Calu3 (cell line): ENCODE measurements at regions not wholly inside any gene's neighbourhood (a gene's known extent, or its start where the extent isn't known, plus 50 kb on each side); places are given as distances from the start of the nearest gene placed in this dataset.

Experiments used
- BruUV-seq: library from RNA; stranded (reverse); fragments of 400-500 nt; replicated peaks from 2 replicates; lab custom pipeline; 2021; lab: Mats Ljungman, UMichigan
- CTCF ChIA-PET: fragments of 300-600 bp; sonication (Branson Sonifier 250); formaldehyde crosslinking; loops from one replicate; lab custom pipeline; 2022; ENCODE audit warnings: antibody characterized with exemption; lab: Charles Lee
- DNase-seq: peaks from one replicate; pipeline ENCODE4 v3.0.0; 2022
- H3K27ac Mint-ChIP-seq: one replicate; pipeline ENCODE4 v1.8.0; 2022; ENCODE audit warnings: mixed read lengths; ENCODE audit not compliant: unreplicated experiment
- H3K27me3 Mint-ChIP-seq: one replicate; pipeline ENCODE4 v1.8.0; 2022; ENCODE audit warnings: mixed read lengths; ENCODE audit not compliant: unreplicated experiment
- H3K36me3 Mint-ChIP-seq: one replicate; pipeline ENCODE4 v1.8.0; 2022; ENCODE audit warnings: mild to moderate bottlenecking, moderate library complexity, mixed read lengths; ENCODE audit not compliant: insufficient read depth, unreplicated experiment
- H3K4me1 Mint-ChIP-seq: one replicate; pipeline ENCODE4 v1.8.0; 2022; ENCODE audit warnings: mild to moderate bottlenecking, low read depth, mixed read lengths; ENCODE audit not compliant: unreplicated experiment
- H3K4me3 Mint-ChIP-seq: one replicate; pipeline ENCODE4 v1.8.0; 2022; ENCODE audit warnings: mild to moderate bottlenecking, low read depth, moderate library complexity, mixed read lengths; ENCODE audit not compliant: unreplicated experiment
- H3K9me3 Mint-ChIP-seq: one replicate; pipeline ENCODE4 v1.8.0; 2022; ENCODE audit warnings: low read depth, mixed read lengths; ENCODE audit not compliant: unreplicated experiment
- intact Hi-C: fragments of 100-400 bp; cut with micrococcal nuclease; formaldehyde crosslinking; loops from one replicate; pipeline ENCODE4 v1.10.0; 2022; ENCODE audit not compliant: unreplicated experiment
- TF ChIP-seq, protein P1 (sequence below): fragments of 200-600 bp; IDR thresholded peaks from one replicate; pipeline ENCODE4 v1.8.0; 2022; ENCODE audit warnings: antibody characterized with exemption; ENCODE audit not compliant: unreplicated experiment

DNA sequence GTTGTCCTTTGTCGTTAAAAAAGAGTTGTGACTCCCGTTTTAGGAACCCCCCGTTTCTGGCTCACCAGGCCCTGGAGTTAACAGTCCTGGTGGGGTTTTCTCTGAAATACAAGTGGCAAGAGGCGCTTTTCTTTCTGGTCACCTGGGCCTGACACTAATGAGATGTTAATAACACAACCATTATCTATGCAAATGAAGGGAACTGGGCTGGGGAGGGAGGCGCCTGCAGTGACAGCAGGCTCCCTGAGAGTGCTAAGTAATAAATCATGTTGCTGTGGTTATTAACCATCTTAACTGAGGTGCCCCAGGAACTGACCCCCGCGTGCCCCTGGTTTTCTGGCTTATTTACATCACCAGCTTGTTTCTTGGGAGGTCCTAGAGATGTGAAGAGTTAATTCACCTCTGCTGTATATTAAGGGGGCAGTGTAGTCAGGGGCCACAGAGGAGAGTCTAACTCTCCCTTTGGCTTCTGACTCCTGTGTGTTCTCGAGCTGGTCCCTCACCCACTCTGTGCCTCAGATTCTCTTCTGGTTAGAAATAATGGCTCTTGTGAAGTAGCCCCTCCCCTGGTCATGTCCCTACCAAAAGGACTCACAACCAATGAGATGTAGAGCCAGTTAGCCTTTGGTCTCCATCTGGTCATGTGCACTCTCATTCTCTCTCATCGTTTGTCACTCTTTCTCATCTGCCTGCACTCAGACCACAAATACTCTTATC is 276.6 kb upstream of the CADM1 start:
- intact Hi-C loops = no loop called here
- peaks cover 9% of the 10 kb centered on the region for H3K9me3 Mint-ChIP-seq
- no peak for DNase-seq
- no peaks in the 10 kb centered on the region for H3K27me3 Mint-ChIP-seq
- no peak overlapping the region for H3K4me3 Mint-ChIP-seq
- no TSS peak for BruUV-seq
- no peaks in the 10 kb centered on the region for H3K36me3 Mint-ChIP-seq
- no peak overlapping the region for H3K27ac Mint-ChIP-seq
- CTCF ChIA-PET = no interaction called here
- TF ChIP-seq, protein P1, sequence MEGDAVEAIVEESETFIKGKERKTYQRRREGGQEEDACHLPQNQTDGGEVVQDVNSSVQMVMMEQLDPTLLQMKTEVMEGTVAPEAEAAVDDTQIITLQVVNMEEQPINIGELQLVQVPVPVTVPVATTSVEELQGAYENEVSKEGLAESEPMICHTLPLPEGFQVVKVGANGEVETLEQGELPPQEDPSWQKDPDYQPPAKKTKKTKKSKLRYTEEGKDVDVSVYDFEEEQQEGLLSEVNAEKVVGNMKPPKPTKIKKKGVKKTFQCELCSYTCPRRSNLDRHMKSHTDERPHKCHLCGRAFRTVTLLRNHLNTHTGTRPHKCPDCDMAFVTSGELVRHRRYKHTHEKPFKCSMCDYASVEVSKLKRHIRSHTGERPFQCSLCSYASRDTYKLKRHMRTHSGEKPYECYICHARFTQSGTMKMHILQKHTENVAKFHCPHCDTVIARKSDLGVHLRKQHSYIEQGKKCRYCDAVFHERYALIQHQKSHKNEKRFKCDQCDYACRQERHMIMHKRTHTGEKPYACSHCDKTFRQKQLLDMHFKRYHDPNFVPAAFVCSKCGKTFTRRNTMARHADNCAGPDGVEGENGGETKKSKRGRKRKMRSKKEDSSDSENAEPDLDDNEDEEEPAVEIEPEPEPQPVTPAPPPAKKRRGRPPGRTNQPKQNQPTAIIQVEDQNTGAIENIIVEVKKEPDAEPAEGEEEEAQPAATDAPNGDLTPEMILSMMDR = no peak
- H3K4me1 Mint-ChIP-seq = no peaks in the 10 kb centered on the region

DNA sequence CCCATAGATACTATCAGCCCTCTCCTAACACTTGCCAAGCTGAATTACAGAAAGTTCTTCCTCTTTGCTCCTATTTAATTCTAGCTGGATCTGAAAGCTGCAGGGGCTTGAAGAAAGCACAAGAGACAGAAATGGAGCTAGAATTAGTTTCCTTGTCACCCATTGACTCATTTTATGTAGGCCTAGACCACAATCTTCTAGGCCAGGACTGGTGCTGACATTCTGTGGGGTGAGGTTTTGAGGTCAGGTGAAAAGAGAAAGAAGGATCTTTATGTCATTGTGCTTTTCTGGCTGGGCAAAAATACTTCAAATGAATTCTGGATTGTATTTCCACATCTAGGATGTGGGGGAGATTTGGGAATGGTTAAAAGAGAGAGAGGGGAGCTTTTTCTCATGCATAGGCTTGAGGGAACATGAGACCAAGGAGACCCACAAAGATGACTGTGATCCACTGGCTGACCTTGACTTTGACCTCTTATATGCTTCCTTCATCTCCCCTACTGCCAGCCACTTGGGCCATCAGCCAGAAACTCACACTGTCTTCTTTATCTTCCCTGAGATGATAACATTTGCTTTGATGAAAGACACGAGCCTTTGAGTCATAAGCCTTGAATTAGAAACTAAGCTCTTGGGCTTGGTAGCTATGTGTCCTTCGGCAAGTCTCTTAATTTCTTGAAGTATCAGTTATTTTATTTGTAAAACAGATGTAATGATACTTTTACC is 274.9 kb upstream of the CADM1 start:
- H3K9me3 Mint-ChIP-seq = peaks cover 7% of the 10 kb centered on the region
- H3K36me3 Mint-ChIP-seq = no peaks in the 10 kb centered on the region
- H3K27me3 Mint-ChIP-seq = no peaks in the 10 kb centered on the region
- DNase-seq = no peak
- TF ChIP-seq, protein P1 = no peak
- BruUV-seq = no TSS peak
- no peak overlapping the region for H3K27ac Mint-ChIP-seq
- intact Hi-C loops = no loop called here
- H3K4me1 Mint-ChIP-seq = no peaks in the 10 kb centered on the region
- CTCF ChIA-PET = no interaction called here
- no peak overlapping the region for H3K4me3 Mint-ChIP-seq

DNA sequence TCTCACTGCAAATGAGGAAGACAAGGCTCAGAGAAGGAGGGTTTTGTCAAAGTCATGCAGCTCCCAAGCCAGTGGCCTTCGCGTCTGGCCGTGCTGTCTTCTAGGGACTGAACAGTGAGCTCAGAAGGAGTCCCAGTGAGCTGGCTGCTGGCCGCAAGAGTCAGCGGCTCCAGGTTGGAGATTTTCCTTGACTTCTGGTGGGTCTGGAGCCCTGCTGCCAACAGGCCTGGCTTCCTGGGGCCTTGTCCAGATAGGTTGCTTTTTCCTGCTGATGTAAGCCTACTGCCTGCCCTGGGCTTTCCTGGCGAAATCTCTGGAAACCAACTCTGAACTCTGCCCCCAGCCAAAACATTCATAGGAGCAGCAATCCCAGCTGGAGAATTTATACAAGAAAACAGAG is 272.7 kb upstream of the CADM1 start:
- H3K27me3 Mint-ChIP-seq = no peaks in the 10 kb centered on the region
- intact Hi-C loops = no loop called here
- H3K9me3 Mint-ChIP-seq = peaks cover 7% of the 10 kb centered on the region
- DNase-seq = no peak
- no peaks in the 10 kb centered on the region for H3K36me3 Mint-ChIP-seq
- TF ChIP-seq, protein P1 = no peak
- no peak overlapping the region for H3K27ac Mint-ChIP-seq
- no TSS peak for BruUV-seq
- H3K4me3 Mint-ChIP-seq = no peak overlapping the region
- CTCF ChIA-PET = no interaction called here
- no peaks in the 10 kb centered on the region for H3K4me1 Mint-ChIP-seq

DNA sequence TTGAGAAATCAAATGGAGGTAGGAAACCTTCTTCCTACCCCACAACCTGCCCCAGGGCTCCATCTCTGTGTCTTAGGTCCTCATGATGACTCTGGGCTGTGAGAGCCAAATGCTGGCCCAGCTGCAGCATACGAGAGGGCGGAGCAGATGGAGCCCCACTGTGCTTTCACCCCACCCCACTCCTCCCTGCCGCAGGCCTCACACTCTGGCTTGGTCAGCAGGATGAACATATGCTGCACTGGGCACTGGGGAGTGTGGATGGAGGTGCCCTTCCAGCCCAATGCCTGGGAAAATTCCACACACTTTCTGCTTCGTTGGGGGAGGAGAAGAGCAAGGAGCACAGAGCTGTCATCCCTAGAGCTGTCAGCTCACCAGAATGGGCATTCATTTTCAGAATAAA is 271.6 kb upstream of the CADM1 start:
- CTCF ChIA-PET = no interaction called here
- Mint-ChIP-seq H3K36me3 (no peaks in the 10 kb centered on the region), H3K9me3 (peaks cover 6% of the 10 kb centered on the region), H3K4me1 (no peaks in the 10 kb centered on the region), H3K4me3 (no peak overlapping the region), H3K27me3 (no peaks in the 10 kb centered on the region), H3K27ac (no peak overlapping the region)
- TF ChIP-seq, protein P1 = no peak
- intact Hi-C loops = no loop called here
- no peak for DNase-seq
- no TSS peak for BruUV-seq
